Medulla oblongata (tissue), 1 donor: ENCODE measurements at regions not wholly inside any gene's neighbourhood (a gene's known extent, or its start where the extent isn't known, plus 50 kb on each side); places are given as distances from the start of the nearest gene placed in this dataset.
A peak's percentile ranks its signal among the peaks of the same experiment; 100 is the strongest.
"Not testable (repeated sequence)": the region's sequence is repeated elsewhere in the genome, so short reads cannot be mapped to it uniquely, and the experiment has no call there.

Experiments used
- DNase-seq: peaks from one replicate; pipeline ENCODE4 v3.0.0-alpha.2; 2015; ENCODE audit errors: extremely low spot score

DNA sequence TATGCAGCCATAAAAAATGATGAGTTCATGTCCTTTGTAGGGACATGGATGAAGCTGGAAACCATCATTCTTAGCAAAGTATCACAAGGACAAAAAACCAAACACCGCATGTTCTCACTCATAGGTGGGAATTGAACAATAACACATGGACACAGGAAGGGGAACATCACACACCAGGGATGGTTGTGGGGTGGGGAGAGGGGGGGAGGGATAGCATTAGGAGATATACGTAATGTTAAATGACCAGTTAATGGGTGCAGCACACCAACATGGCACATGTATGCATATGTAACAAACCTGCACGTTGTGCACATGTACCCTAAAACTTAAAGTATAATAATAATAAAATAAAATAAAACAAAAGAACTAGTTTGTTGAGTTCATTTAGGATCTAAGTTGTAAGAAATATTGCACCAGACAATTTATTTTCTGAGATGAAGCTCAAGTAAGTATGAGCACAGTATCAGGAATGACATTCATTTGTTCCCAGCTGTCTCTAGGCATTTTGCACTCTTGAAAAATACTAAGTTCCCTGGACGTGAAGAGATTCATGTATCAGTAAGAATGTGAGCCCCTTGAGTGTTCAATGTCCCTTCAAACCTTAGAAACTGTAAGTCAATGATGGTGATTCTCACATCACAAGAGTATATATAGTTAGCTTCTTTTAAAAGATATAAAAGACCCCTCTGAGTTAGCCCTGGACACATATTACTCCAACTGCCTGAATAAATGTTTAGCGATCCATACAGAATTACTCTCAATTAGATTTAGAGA is 1519.3 kb upstream of the TPTE start:
- not testable (repeated sequence) for DNase-seq

DNA sequence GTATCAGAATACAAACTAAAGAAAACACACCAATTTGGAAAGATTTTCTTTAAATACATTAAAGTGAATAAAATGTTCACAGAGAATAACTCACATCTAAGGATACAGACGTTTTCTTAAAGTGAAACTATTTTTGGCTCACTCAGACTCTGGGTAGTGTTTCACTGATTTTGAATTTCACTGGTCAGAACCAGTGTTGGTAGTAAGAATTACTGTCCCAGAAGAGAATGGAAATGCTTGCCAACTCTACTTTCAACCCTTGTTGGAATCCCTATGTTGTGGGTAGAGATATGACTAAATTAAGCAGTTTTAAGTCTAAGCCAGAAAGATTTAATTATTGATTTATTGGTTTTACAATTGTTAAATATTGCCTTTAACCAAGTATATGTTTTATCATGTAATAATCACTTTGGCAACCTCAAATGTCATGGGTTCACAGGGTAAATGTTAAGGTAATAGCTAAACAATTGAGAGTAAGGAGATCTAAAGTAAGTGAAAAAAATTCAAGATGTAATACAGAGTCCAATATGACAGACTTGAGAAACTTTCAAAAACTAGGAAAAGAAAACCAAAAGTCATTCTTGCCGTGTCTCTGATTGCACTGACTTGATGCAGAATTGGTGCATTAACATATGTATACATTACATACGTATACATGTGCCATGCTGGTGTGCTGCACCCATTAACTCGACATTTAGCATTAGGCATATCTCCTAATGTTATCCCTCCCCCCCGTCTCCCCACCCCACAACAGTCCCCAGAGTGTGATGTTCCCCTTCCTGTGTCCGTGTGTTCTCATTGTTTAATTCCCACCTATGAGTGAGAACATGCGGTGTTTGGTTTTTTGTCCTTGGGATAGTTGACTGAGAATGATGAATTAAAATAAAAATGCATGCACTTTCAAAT is 1517.2 kb upstream of the TPTE start:
- DNase-seq: peak; percentile 3

DNA sequence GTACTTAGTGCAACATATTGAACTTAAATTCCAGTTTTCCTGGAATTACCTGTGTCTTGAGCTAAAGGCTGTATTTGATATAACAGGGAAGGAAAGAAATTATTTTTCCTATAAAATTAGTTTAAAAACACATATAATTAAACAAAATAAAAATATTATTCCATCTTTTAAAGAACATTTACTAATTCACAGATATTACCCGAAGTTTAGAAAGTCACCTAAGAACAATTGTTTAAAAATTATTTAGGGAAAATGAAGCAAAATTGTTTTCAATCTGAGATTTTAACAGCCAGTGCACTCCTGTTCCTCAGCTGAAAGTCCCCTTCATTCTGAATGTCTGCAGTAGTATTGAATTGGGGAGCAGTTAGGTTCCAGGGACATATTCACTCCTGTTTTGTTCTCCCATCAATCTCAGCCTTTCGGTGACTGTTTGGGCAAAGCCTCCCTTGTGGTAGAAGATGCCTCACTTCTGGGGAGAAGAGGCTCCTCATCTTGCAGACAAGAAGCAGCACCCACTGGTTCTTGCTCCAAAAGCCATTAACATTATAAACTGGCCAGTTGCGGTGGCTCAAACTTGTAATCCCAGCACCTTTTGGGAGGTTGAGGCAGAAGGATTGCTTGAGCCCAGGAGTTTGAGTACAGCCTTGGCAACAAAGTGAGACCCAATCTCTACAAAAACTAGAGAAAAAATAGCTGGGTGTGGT is 1516.4 kb upstream of the TPTE start:
- peak; percentile 2 for DNase-seq

DNA sequence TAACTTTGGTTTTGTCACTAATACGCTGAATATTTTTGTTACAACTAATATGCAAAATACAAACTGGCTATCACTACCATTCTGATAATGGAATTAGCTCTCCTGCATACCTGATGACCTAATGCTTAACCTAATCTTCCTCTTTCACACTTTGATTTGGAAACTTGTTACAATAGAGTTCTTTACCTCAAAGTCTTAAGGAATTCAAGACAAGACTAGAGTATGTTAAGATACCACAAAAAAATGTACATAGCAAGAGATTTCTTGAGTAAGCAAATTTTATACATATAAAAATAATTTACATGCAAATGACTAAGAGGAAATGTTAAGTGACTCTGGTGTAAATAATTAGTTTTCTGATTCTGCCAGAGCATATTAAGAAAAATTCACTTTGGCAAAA is 1515.7 kb upstream of the TPTE start:
- DNase-seq: not testable (repeated sequence)

DNA sequence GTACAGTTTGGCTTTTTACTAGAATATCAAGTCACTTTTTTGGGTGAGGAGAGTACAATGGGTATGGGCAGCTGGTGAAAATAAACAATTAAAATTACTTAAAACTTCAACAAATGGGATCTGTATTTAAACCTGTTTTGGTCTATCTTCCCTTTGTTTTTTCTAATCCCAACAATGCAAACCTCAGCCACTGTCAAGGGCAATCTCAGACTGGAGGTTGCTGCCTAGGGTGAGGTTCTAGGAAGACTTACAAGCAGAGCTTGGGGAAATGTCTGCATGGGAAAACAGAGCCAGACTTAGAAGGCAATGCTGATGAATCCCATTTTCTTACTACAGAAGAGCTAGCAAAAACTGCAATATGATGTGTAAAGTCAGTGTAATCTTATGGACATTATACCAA is 1515.3 kb upstream of the TPTE start:
- peak; percentile 3 for DNase-seq

DNA sequence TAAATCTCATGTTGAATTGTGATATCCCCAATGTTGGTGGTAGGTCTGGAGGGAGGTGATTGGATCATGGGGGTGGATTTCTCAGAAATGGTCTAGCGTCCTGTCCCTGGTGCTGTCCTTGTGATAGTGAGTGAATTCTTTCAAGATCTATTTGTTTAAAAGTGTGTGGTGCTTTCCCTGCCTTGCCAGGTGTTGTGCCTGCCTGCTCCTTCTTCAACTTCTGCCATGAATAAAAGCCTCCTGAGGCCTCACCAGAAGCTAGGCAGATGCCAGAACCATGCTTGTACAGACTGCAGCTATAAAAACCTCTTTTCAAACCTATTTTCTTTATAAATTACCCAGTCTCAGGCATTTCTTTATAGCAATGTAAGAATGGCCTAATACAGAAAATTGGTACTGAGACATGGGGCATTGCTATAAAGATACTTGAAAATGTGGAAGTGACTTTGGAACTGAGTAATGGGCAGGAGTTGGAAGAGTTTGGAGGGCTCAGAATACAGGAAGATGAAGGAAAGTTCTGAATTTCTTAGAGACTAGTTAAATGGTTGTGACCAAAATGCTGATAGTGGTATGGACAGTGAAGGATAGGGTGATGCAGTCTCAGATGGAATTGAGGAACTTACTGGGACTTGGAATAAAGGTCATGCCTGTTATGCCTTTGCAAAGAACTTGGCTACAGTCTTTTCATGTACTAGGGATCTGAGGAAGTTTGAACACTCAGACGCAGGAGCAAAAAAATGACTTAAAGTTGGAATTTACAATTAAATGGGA is 1514.6 kb upstream of the TPTE start:
- peak; percentile 2 for DNase-seq

DNA sequence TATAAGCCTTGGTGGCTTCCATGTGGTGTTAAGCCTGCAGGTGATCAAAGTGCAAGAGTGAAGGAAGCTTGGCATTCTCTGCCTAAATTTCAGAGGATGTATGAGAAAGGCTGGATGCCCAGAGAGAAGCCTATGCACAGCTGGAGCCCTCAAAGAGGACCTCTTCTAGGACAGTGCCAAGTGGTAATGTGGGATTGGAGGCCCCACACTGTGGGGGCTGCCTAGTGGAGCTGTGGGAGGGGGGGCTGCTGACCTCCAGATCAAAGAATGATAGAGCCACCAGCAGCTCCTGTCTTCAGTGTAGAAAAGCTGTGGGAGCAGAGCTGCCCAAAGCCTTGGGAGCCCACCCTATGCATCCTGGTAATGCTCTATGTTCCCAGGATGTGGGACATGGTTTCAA is 1512.7 kb upstream of the TPTE start:
- DNase-seq: peak; percentile 3

DNA sequence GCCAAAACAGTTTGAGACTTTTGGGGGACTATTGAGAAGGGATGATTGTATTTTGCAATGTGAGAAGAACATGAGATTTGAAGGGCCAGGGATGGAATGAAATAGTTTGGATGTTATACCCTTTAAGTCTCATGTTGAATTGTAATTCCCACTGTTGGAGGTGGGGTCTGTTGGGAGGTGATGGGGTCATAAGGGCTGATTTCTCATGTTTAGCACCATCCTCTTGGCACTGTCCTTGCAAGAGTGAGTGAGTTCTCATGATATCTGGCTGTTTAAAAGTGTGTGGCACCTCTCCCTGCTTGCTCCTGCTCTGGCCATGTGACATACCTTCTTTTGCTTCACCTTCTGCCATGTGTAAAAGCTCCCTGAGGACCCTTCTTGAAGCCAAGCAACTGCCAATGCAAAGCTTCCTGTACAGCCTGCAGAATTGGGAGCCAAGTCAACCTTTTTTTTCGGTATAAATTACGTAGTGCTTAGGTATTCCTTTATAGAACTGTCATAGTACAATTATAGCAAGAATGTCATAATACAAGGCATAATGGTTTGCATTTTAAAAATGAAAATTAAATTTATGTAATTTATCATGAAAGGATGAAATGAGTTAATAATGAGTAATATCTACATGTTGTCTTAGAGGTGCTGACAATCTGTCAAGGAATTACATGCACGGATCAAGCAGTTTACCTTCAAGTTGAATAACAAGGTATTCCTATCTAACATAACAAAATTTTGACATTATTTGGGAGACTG is 1511.9 kb upstream of the TPTE start:
- DNase-seq: peak; percentile 1

DNA sequence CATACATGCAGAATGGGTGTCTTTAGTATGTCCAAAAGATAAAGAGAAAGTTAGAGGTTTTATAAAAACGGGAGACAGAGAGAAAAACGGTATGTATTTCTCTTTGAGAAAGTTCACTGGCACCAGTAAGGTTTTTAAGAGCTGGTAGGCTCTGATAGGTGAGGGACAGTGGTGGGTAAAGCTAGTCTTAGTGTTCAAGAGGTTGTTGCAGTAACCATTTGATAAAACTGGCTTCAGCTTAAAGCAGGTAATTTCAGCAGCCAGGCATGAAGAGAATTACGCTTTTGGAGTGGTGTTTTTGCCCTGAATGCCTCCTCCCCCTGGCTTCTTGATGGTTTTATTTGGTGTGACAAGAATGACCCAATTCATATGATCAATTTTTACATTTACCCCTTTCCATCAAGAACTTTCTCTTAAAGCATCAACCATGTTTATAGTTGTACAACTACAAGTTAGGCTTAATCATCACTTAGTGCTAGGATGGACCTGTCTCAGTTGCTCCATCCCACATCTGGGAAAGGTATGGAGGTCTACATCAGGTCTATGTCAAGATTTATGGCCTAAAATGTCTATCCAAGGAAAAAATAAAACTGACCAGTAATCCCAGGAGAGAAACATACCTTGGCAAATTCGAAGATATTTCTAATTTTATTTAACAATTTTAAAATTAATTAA is 1511.1 kb upstream of the TPTE start:
- DNase-seq: peak; percentile 1

DNA sequence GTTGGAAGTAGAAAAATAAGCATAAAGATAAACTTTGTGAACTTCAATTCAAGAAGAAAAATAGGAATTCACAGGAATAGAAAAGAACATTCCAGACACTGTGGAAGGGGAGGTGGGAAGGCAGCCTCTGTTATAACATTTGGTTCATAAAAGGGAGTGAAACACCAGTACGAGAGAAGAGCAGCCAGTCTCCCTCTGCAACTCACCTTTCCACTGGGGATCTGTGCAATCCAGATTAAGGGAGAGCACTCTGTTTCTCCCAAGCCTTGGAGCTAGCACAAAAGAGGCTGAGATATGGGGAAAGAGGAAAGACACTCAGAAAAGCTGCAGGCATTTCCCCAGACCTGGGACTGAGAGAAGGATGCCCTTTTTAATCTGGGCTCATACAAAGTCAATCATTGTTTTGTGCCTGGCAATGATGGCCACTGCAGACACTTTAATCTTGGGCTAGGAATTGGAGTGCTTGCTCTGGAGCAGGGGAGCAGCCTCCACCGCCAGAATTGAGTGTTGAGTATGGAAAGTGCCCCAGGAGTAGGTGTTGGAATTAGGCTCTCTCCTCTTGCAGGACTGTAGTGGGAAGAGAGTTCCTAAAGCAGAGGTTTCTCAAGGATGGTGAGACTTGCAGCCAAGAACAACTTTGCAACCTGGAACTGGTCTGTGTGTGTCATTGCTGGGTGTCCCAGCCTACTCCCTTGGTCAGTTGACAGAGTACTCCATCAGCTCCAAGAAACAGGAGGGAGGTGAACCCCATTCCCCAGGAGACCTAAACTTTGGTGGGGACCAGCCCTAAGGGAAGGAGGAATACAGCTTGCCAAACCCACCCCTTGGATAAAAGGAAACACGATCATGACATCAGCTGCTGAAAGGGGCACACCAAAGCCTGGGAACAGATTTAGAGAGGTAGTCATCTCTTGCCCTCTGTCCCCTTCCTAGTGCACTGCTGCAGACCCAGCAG is 1510.2 kb upstream of the TPTE start:
- peak; percentile 7 for DNase-seq

DNA sequence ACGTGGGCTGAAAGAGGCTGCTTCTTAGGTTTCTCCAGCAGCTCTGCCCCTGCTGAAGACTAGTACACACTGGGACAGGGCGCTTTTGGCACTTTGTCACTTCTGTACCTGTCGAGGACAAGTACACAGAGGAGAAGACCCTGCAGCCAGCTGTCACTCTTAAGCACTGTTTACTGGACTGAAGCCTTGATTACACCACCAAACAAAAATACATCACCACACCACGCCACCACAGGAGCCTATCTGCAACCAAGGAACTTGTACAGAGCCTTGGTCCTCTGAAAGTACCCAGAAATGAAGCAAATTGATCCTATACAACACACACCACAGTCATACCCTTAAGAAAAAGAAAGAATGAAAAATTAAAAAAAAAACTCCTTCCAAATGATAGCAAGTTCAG is 1509.5 kb upstream of the TPTE start:
- DNase-seq: not testable (repeated sequence)

DNA sequence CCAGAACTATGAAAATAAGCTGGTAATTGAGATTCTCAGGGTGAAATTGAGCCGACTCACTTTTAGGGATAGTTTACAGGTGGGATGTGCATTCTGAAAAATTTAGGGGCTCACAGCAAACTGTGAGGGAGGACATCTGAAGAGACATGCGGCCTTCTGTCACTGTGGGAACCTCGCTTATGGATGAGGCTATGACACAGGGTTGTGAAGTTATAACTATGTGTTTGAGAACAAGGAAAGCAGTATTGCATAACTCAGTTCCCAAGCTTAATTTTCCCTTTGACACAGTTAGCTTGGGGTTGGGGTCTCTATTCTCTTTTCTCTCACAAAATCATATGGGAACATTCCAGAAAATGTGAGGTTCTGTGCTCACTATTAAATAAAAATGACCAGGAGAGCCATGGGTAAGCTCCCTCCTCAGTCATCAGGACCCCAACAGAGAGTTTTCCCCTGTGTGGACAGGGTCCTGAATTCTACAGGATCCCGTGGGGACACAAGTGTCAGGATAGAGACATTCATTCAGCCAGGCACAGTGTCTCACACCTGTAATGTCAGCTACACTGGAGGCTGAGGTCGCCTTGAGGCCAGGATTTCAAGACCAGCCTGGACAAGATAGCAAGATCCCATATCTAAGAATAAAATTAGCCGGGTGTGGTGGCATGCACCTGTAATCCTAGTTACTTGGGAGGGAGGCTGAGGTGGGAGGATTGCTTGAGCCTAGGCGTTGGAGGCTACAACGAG is 1507.7 kb upstream of the TPTE start:
- peak; percentile 7 for DNase-seq

DNA sequence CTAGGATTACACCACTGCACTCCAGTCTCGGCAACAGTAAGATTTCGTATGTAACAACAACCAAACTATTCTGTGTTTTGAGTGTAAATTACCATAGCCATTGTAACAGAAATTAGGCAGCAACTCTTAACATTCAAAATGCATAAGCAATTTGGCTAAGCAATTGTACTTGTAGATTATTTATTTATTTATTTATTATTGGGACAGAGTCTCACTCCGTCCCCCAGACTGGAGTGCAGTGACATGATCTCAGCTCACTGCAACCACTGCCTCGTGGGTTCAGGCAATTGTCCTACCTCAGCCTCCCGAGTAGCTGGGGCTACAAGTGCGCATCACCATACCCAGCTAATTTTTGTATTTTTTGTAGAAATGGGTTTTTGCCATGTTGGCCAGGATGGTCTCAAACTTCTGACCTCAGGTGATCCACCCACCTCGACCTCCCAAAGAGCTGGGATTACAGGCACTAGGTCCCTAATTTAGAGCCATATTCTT is 1507.1 kb upstream of the TPTE start:
- DNase-seq: not testable (repeated sequence)

DNA sequence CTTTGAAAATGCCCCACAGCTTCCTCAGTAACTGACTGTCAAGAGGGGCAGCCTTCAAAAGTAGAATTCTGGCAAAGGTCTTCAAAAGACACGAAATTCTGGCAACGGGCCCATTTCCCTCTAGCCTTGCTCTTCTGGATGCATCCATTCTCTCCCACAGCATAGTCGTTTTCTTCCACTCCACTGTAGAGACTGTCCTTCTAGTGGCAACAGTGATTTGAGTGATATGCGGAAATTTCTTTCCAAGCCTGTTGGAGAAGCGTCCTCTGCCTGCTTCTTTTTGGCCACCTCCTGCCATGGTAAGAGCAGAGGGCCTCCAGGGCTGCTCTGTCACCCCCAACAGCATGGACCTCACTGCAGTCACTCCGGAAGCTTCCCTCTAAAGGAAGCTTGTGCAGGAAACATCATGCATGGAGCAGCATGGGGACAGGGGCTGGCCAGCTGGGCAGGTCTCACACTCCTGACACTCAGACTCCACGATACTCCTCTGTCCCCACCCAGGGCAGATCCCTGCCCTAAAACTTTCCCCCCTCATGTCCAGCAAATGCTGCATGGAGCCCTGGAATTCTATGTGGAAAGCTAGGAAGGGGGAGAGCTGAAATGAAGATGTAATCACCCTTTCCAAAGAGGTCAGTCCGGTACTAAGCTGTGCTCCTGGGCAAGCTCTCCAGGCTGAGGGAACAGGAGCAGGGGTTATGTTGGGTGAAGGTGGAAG is 1505.7 kb upstream of the TPTE start:
- not testable (repeated sequence) for DNase-seq

DNA sequence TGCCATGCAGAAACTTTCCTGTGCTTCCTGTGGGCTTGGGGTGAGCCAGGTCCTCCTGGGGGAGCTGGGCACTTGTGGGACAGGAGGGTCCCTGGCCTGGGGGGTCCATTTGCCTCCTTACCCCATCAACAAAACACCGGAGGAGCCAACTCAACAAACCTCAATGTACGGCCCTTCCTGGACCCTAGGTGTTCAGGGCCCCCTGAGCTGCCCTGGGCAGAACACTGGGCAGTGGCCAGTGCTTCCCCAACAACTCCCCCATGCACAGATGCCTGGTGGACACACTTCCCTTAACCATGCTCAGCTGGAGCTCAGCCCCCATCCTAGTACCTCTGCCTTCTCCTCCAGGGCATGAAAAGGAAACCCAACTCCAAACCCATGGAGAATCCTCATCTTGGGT is 1504.2 kb upstream of the TPTE start:
- DNase-seq: not testable (repeated sequence)

DNA sequence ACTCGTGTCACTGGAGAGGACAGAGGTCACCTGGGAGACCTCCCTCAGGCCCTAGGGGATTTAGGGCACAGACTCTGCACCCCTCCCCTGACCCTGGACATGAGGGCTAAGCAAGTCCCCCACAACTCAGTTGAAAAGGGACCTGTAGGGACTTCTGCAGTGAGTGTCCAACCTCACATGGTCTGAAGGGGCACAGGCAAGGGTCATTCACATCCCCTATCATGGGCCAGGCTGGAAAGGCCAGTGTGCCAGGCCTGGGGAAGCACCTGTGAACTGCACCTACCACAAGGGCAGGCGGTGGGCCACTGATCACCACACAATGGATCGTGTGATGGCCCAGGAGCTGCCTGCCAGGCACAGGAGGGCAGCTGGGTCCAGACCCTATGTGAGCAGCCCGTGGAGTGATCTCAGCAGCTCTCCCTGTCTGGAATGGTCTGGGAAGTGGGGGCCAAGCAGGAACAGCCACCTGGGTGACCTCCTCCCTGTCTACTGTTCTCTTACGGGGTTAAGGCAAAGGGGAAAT is 1502.6 kb upstream of the TPTE start:
- not testable (repeated sequence) for DNase-seq
